Sigmoid colon (tissue), 6 donors: ENCODE measurements at regions not wholly inside any gene's neighbourhood (a gene's known extent, or its start where the extent isn't known, plus 50 kb on each side); places are given as distances from the start of the nearest gene placed in this dataset.

Experiments
- DNase-seq: peaks from one replicate; pipeline ENCODE4 v3.0.0-alpha.2; 2019
- H3K27ac ChIP-seq, 4 donors: fragments of 200-600 bp; sonication (generic); one replicate each; pipeline ENCODE4 v1.5.1; 2016 to 2019; ENCODE audit warnings: mild to moderate bottlenecking in 1 of 4
- H3K27me3 ChIP-seq, 3 donors: fragments of 200-600 bp; sonication (generic); one replicate each; pipeline ENCODE4 v1.5.1; 2019; ENCODE audit warnings: mild to moderate bottlenecking in 1 of 3
- H3K36me3 ChIP-seq, 4 donors: fragments of 200-600 bp; sonication (generic); one replicate each; pipeline ENCODE4 v1.5.1; 2016 to 2019
- H3K4me1 ChIP-seq, 4 donors: fragments of 200-600 bp; sonication (generic); one replicate each; pipeline ENCODE4 v1.5.1; 2017 to 2019
- H3K4me3 ChIP-seq, 4 donors: fragments of 200-600 bp; sonication (generic); one replicate each; pipeline ENCODE4 v1.5.1; 2017 to 2019; ENCODE audit warnings: mild to moderate bottlenecking in 2 of 4, moderate library complexity in 1 of 4
- H3K9me3 ChIP-seq, 4 donors: fragments of 200-600 bp in 3 of 4; sonication (generic) in 3 of 4; one replicate each; pipeline versions ENCODE4 v1.5.1 to v1.6.1; 2013 to 2019
- EP300 ChIP-seq, 4 donors: sonication (generic); formaldehyde crosslinking; IDR thresholded peaks; one replicate each; pipeline ENCODE4 v1.6.1; 2017; ENCODE audit warnings: antibody characterized with exemption in 4 of 4
- POLR2A ChIP-seq, 2 donors: fragments of 450-650 bp; IDR thresholded peaks; one replicate each; pipeline ENCODE4 v1.6.1; 2016; ENCODE audit warnings: antibody characterized with exemption in 2 of 2, mild to moderate bottlenecking in 2 of 2, moderate library complexity in 2 of 2
- POLR2AphosphoS5 ChIP-seq, 4 donors: sonication (generic); formaldehyde crosslinking; IDR thresholded peaks; one replicate each; pipeline ENCODE4 v1.6.1; 2017; ENCODE audit warnings: antibody characterized with exemption in 4 of 4
- WGBS, 2 donors: extraction: QIAGEN DNeasy Blood & Tissue Kit; methylation state at CpG; one replicate each; pipeline ENCODE4 v1.1.7; 2013; 5-methylcytosine and 5-hydroxymethylcytosine counted together
- intact Hi-C: fragments of 100-400 bp; cut with DNase I; formaldehyde crosslinking; loops from one replicate; pipeline ENCODE4 v1.15.1; 2023
- TF ChIP-seq, protein P1 (sequence below), 4 experiments: fragments of 450-650 bp in 3 of 4; fragments of 200-600 bp in 1 of 4; IDR thresholded peaks; one replicate each; pipeline ENCODE4 v1.5.1; 2016 to 2019; ENCODE audit warnings: antibody characterized with exemption in 4 of 4, mild to moderate bottlenecking in 3 of 4, moderate library complexity in 2 of 4
- donor health status: healthy with polysubstance abuse.
- donor health status: healthy.

DNA sequence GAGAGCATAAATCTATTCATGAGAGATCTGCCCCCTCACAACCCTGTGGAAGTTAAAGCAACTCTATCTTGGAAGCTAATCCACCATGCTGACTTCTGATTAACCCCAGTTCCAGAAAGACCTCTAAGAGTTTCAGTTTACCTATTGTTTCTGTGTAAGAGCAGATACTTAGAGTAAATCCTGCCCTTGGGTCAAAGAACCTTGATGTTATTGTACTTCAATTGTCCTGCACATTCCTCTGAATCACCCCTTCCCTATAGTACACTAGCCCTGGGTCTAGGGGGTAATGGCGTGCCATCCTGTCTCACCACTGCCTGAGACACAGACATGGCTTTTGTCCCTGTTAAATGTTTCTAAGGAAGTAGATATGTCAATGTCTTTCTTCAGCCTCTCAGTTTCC lies 138.6 kb downstream of the CAAP1 start:
- Histone ChIP-seq H3K9me3 (no peaks in the 10 kb centered on the region), H3K4me1 (no peaks in the 10 kb centered on the region), H3K27ac (no peak overlapping the region), H3K36me3 (no peaks in the 10 kb centered on the region), H3K27me3 (no peaks in the 10 kb centered on the region), H3K4me3 (no peak overlapping the region)
- TF ChIP-seq POLR2AphosphoS5 (IDR thresholded peaks at IDR 0.05) (no peak), EP300 (IDR thresholded peaks at IDR 0.05) (no peak), POLR2A (IDR thresholded peaks at IDR 0.05) (no peak)
- TF ChIP-seq, protein P1, sequence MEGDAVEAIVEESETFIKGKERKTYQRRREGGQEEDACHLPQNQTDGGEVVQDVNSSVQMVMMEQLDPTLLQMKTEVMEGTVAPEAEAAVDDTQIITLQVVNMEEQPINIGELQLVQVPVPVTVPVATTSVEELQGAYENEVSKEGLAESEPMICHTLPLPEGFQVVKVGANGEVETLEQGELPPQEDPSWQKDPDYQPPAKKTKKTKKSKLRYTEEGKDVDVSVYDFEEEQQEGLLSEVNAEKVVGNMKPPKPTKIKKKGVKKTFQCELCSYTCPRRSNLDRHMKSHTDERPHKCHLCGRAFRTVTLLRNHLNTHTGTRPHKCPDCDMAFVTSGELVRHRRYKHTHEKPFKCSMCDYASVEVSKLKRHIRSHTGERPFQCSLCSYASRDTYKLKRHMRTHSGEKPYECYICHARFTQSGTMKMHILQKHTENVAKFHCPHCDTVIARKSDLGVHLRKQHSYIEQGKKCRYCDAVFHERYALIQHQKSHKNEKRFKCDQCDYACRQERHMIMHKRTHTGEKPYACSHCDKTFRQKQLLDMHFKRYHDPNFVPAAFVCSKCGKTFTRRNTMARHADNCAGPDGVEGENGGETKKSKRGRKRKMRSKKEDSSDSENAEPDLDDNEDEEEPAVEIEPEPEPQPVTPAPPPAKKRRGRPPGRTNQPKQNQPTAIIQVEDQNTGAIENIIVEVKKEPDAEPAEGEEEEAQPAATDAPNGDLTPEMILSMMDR (IDR thresholded peaks at IDR 0.05) = no peak
- no peak for DNase-seq
- intact Hi-C loops = no loop called here
- WGBS, 2 donors = 91 to 93% methylated on average over 1 of the region's 1 CpG

DNA sequence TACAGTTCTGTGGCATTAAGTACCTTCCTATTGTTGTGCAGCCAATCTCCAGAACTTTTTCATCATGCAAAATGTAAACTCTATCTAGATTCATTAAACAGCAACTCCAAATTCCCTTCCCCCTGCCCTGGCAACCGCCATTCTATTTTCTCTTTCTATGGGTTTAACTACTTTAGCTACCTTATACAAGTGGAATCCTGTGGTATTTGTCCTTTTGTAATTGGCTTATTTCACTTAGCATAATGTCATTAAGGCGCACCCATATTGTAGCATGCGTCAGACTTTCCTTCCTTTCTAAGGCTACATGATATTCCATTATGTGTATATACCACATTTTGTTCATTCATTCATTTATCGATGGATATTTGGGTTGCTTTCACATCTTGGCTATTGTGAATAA lies 142.4 kb downstream of the CAAP1 start:
- TF ChIP-seq EP300 (IDR thresholded peaks at IDR 0.05) = no peak
- TF ChIP-seq, protein P1 (IDR thresholded peaks at IDR 0.05) = no peak
- no peak for TF ChIP-seq POLR2A (IDR thresholded peaks at IDR 0.05)
- TF ChIP-seq POLR2AphosphoS5 (IDR thresholded peaks at IDR 0.05) = no peak
- intact Hi-C loops = no loop called here
- Histone ChIP-seq H3K9me3 (no peaks in the 10 kb centered on the region), H3K4me3 (no peak overlapping the region), H3K27me3 (no peaks in the 10 kb centered on the region), H3K27ac (no peak overlapping the region), H3K4me1 (no peaks in the 10 kb centered on the region), H3K36me3 (no peaks in the 10 kb centered on the region)
- WGBS, 2 donors = 70 to 94% methylated on average over 4 of the region's 4 CpGs
- DNase-seq = no peak

DNA sequence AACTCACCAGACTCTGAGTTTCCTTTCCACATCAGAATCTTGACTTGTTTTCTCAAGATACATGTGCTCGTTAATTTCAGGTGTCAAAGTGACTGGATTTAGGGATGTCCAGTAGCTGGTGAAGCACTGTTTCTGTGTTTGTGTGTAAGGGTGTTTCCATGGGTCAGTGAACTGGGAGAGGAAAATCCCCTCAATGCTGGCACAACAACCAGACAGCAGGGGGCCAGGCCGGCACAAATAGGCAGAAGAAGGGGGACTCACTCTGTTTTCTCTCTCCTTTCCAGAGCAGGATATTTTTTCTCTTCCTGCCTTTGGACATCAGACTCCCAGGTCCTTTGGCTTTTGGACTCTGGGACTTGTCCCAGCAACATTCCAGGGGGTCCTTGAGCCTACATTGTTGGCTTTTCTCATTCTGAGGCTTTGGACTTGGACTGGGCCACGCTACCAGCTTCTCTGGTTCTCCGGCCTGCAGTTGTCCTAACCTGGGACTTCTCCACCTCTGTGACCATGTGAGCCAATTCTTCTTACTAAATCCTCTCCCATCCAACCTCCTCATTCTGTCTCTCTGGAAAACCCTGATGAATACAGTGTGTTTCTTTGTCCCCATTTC lies 144.0 kb downstream of the CAAP1 start:
- intact Hi-C loops = loop anchor here (10.0 kb wide), 1 partner anchor 116 kb away; no protein-coding TSS in a partner anchor
- Histone ChIP-seq H3K27ac (no peak overlapping the region), H3K27me3 (no peaks in the 10 kb centered on the region), H3K4me1 (no peaks in the 10 kb centered on the region), H3K36me3 (no peaks in the 10 kb centered on the region), H3K9me3 (no peaks in the 10 kb centered on the region), H3K4me3 (no peak overlapping the region)
- no peak for DNase-seq
- TF ChIP-seq, protein P1 (IDR thresholded peaks at IDR 0.05) = no peak
- TF ChIP-seq POLR2A (IDR thresholded peaks at IDR 0.05) (no peak), EP300 (IDR thresholded peaks at IDR 0.05) (no peak), POLR2AphosphoS5 (IDR thresholded peaks at IDR 0.05) (no peak)
- 85 to 87% methylated on average over 4 of the region's 4 CpGs for WGBS, 2 donors

DNA sequence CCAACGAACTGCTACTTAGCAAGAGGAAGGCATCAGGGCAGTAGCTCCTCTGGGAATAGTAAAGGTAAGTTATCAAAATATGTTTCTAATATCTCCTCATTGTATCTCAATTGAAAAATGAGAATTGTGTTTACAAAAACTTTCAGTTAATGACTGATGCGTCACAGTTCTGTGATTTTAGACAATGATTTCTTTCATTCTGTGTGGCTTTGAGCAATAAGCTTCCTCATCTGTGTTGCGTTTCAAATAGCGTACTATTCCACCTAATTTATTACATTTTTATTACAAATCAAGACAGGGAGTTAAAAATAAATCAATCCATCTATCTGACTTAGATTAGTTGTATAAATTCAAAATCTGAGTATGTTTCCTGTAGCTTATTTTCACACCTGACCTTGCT lies 145.0 kb downstream of the CAAP1 start:
- Histone ChIP-seq H3K27me3 (no peaks in the 10 kb centered on the region), H3K36me3 (no peaks in the 10 kb centered on the region), H3K27ac (no peak overlapping the region), H3K9me3 (no peaks in the 10 kb centered on the region), H3K4me3 (no peak overlapping the region), H3K4me1 (no peaks in the 10 kb centered on the region)
- no peak for DNase-seq
- 79 to 86% methylated on average over 4 of the region's 4 CpGs for WGBS, 2 donors
- TF ChIP-seq POLR2A (IDR thresholded peaks at IDR 0.05) = no peak
- no peak for TF ChIP-seq EP300 (IDR thresholded peaks at IDR 0.05)
- TF ChIP-seq, protein P1 (IDR thresholded peaks at IDR 0.05) = no peak
- TF ChIP-seq POLR2AphosphoS5 (IDR thresholded peaks at IDR 0.05) = no peak
- intact Hi-C loops = loop anchor here (10.0 kb wide), 1 partner anchor 117 kb away; no protein-coding TSS in a partner anchor
